ENCODE measurements at regions not wholly inside any gene's neighbourhood (a gene's known extent, or its start where the extent isn't known, plus 50 kb on each side); places are given as distances from the start of the nearest gene placed in this dataset.

- DNase-seq (ENCODE audit: low spot score): no peak
Measured at GRCh38 chrX:139113708-139114107, 402.2 kb upstream of the FGF13 start.

GRCh38 chrX:139112432-139112831 is 400.9 kb upstream of the FGF13 start:
- DNase-seq (ENCODE audit: low spot score): no peak

GRCh38 chrX:139106069-139106468 is 394.6 kb upstream of the FGF13 start:
- no peak for DNase-seq (ENCODE audit: low spot score)

GRCh38 chrX:139094671-139095592 is 383.4 kb upstream of the FGF13 start:
- no peak for DNase-seq (ENCODE audit: low spot score)

- no peak for DNase-seq (ENCODE audit: low spot score)
Measured at GRCh38 chrX:139093201-139093600, 381.7 kb upstream of the FGF13 start.

- no peak for DNase-seq (ENCODE audit: low spot score)
Measured at GRCh38 chrX:139091878-139092277, 380.4 kb upstream of the FGF13 start.

- DNase-seq (ENCODE audit: low spot score): no peak
Measured at GRCh38 chrX:139091066-139091465, 379.5 kb upstream of the FGF13 start.

GRCh38 chrX:139086246-139086645 is 374.7 kb upstream of the FGF13 start:
- DNase-seq (ENCODE audit: low spot score): no peak

- no peak for DNase-seq (ENCODE audit: low spot score)
Measured at GRCh38 chrX:139085404-139085803, 373.9 kb upstream of the FGF13 start.

- no peak for DNase-seq (ENCODE audit: low spot score)
Measured at GRCh38 chrX:139083191-139083590, 371.7 kb upstream of the FGF13 start.

- no peak for DNase-seq (ENCODE audit: low spot score)
Measured at GRCh38 chrX:139081965-139082364, 370.4 kb upstream of the FGF13 start.

GRCh38 chrX:139079789-139080188 is 368.3 kb upstream of the FGF13 start:
- DNase-seq (ENCODE audit: low spot score): no peak

- DNase-seq (ENCODE audit: low spot score): no peak
Measured at GRCh38 chrX:139078761-139079280, 367.3 kb upstream of the FGF13 start.

- DNase-seq (ENCODE audit: low spot score): no peak
Measured at GRCh38 chrX:139078342-139078741, 366.8 kb upstream of the FGF13 start.

- no peak for DNase-seq (ENCODE audit: low spot score)
Measured at GRCh38 chrX:139077281-139078250, 366.0 kb upstream of the FGF13 start.

GRCh38 chrX:139063364-139063763 is 351.8 kb upstream of the FGF13 start:
- no peak for DNase-seq (ENCODE audit: low spot score)

- DNase-seq (ENCODE audit: low spot score): peak; percentile 24
Measured at GRCh38 chrX:139058831-139059495, 347.4 kb upstream of the FGF13 start.

- no peak for DNase-seq (ENCODE audit: low spot score)
Measured at GRCh38 chrX:139052461-139052860, 340.9 kb upstream of the FGF13 start.

GRCh38 chrX:139049465-139049864 is 337.9 kb upstream of the FGF13 start:
- DNase-seq (ENCODE audit: low spot score): no peak

- DNase-seq (ENCODE audit: low spot score): no peak
Measured at GRCh38 chrX:139044680-139045079, 333.2 kb upstream of the FGF13 start.

GRCh38 chrX:139039041-139039440 is 327.5 kb upstream of the FGF13 start:
- no peak for DNase-seq (ENCODE audit: low spot score)

- DNase-seq (ENCODE audit: low spot score): no peak
Measured at GRCh38 chrX:139026811-139027210, 315.3 kb upstream of the FGF13 start.
